Neural crest cell (in vitro differentiated cells): ENCODE measurements at regions not wholly inside any gene's neighbourhood (a gene's known extent, or its start where the extent isn't known, plus 50 kb on each side); places are given as distances from the start of the nearest gene placed in this dataset.

Source experiments
- DNase-seq: peaks from one replicate; pipeline ENCODE4 v3.0.0; 2021; ENCODE audit warnings: low read depth, mixed read lengths, low spot score
- H3K27ac Mint-ChIP-seq: one replicate; pipeline ENCODE4 v1.8.0; 2021; ENCODE audit warnings: mild to moderate bottlenecking, mixed read lengths; ENCODE audit not compliant: unreplicated experiment
- H3K27me3 Mint-ChIP-seq: 2 replicates; pipeline ENCODE4 v1.8.0; 2021; ENCODE audit warnings: low read depth, mild to moderate bottlenecking, mixed read lengths
- H3K36me3 Mint-ChIP-seq: 2 replicates; pipeline ENCODE4 v1.8.0; 2021; ENCODE audit warnings: low read depth, mild to moderate bottlenecking, mixed read lengths
- H3K4me1 Mint-ChIP-seq: 2 replicates; pipeline ENCODE4 v1.8.0; 2021; ENCODE audit warnings: mixed read lengths
- H3K4me3 Mint-ChIP-seq: one replicate; pipeline ENCODE4 v1.8.0; 2021; ENCODE audit warnings: mild to moderate bottlenecking, mixed read lengths
- H3K9me3 Mint-ChIP-seq: 2 replicates; pipeline ENCODE4 v1.8.0; 2021; ENCODE audit warnings: mixed read lengths
- TF ChIP-seq, protein P1 (sequence below): fragments of 200-600 bp; sonication (generic); conservative IDR thresholded peaks from 2 replicates; pipeline ENCODE4 v1.5.0; 2021; ENCODE audit warnings: antibody characterized with exemption, mild to moderate bottlenecking

DNA sequence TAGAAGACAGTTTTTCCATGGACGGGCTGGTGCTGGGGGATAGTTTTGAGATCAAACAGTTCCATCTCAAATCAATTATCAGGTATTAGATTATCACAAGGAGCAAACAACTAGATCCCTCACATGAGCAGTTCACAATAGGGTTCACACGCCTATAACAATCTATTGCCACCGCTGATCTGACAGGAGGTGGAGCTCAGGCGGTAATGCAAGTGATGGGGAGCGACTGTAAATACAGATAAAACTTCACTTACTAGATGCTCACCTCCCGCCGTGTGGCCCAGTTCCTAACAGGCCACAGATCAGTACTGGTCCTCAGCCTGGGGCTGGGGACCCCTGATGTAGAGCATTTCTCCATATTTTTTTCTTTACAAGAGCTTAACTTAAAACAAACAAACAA is 203.6 kb downstream of the CDH7 start:
- Mint-ChIP-seq H3K9me3 (peaks cover 9% of the 10 kb centered on the region), H3K36me3 (no peaks in the 10 kb centered on the region), H3K27ac (no peak overlapping the region), H3K27me3 (no peaks in the 10 kb centered on the region), H3K4me3 (no peak overlapping the region), H3K4me1 (peaks cover 4% of the 10 kb centered on the region)
- TF ChIP-seq, protein P1, sequence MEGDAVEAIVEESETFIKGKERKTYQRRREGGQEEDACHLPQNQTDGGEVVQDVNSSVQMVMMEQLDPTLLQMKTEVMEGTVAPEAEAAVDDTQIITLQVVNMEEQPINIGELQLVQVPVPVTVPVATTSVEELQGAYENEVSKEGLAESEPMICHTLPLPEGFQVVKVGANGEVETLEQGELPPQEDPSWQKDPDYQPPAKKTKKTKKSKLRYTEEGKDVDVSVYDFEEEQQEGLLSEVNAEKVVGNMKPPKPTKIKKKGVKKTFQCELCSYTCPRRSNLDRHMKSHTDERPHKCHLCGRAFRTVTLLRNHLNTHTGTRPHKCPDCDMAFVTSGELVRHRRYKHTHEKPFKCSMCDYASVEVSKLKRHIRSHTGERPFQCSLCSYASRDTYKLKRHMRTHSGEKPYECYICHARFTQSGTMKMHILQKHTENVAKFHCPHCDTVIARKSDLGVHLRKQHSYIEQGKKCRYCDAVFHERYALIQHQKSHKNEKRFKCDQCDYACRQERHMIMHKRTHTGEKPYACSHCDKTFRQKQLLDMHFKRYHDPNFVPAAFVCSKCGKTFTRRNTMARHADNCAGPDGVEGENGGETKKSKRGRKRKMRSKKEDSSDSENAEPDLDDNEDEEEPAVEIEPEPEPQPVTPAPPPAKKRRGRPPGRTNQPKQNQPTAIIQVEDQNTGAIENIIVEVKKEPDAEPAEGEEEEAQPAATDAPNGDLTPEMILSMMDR: no peak
- DNase-seq: no peak

DNA sequence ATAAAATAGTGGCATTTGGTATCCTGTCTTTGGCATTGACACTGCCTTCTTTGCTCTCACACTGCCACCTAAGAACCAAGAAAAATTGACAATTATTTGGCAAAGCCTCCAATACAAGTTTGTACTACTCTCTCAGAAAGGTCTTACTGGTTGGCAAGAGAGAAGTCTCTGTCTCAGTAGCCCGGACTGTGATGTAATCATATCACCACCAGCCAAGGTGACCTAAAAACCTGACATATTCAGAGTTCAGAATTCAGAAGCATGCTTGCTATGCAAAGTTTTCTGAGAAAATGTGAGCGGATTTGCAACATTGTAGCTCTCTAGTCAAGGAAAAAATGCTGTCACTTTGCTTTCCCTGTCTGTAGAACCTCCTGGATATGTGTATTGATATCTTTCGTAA is 196.0 kb downstream of the CDH7 start:
- peaks cover 2% of the 10 kb centered on the region for H3K9me3 Mint-ChIP-seq
- TF ChIP-seq, protein P1: no peak
- H3K36me3 Mint-ChIP-seq: no peaks in the 10 kb centered on the region
- H3K27ac Mint-ChIP-seq: no peak overlapping the region
- no peaks in the 10 kb centered on the region for H3K27me3 Mint-ChIP-seq
- no peak overlapping the region for H3K4me3 Mint-ChIP-seq
- peaks cover 13% of the 10 kb centered on the region for H3K4me1 Mint-ChIP-seq
- no peak for DNase-seq

DNA sequence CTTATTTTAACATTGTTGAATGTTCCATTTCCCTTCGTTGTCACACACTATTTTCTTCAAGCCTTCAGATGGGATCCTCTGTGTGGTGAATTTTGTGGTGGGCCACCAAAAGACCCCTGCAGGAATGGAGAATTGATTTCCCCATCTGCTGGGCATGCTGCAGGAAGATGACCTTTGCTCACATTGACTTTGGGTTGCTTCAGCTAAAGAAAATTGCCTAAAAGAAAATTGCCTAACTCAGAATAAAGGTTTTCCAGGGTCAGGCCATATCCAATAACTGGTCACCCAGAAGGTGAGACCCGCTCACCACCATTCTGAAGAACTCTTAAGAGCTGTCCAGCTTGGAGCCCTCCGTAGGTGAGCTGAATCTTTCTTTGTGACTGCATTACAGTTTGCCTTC is 192.5 kb downstream of the CDH7 start:
- H3K27me3 Mint-ChIP-seq: no peaks in the 10 kb centered on the region
- H3K27ac Mint-ChIP-seq: peak overlapping the region; percentile 73
- TF ChIP-seq, protein P1: no peak
- peaks cover 5% of the 10 kb centered on the region for H3K9me3 Mint-ChIP-seq
- no peaks in the 10 kb centered on the region for H3K36me3 Mint-ChIP-seq
- H3K4me1 Mint-ChIP-seq: peaks cover 13% of the 10 kb centered on the region
- no peak overlapping the region for H3K4me3 Mint-ChIP-seq
- no peak for DNase-seq

DNA sequence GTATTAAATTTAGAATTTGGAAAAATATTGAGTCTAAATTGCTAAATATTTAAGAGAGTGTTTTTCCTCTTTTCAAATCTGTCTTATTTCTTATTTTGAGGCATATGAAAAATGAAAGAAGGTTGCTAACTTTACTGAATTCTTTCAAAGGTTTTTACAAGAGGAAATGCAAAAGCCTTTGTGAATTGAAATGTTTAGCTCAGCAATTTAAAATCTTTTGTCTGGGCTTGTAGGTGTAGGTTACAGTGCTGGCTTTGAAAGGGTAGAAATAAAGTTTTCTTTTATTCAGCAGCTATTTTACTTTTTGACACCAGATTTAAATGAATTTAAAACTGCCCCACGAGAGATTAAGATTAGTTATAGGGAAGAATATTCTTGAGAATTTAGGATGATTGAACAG is 192.0 kb downstream of the CDH7 start:
- H3K27me3 Mint-ChIP-seq: no peaks in the 10 kb centered on the region
- H3K4me1 Mint-ChIP-seq: peaks cover 13% of the 10 kb centered on the region
- no peak for DNase-seq
- TF ChIP-seq, protein P1: no peak
- H3K27ac Mint-ChIP-seq: no peak overlapping the region
- no peak overlapping the region for H3K4me3 Mint-ChIP-seq
- H3K9me3 Mint-ChIP-seq: peaks cover 5% of the 10 kb centered on the region
- H3K36me3 Mint-ChIP-seq: no peaks in the 10 kb centered on the region

DNA sequence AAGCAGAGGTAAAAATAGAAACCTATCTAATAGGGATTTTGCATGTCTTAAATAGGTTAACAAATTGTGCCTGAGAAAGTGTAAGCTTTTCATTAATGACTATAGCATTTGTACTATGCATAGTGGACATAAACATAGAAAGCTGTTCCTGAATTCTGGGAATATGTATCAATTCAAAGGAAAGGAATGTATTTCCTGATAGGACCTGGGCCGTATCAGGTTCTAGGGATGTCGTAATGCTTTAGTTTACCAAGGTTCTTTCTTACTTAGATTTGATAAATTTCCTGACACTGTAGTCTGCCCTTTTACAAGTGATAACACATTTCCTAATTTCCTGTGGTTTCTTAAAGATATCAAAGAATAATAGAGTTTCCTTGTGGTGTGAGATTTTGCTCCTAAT is 191.3 kb downstream of the CDH7 start:
- no peaks in the 10 kb centered on the region for H3K36me3 Mint-ChIP-seq
- H3K9me3 Mint-ChIP-seq: peaks cover 5% of the 10 kb centered on the region
- TF ChIP-seq, protein P1: no peak
- H3K4me1 Mint-ChIP-seq: peaks cover 13% of the 10 kb centered on the region
- H3K27me3 Mint-ChIP-seq: no peaks in the 10 kb centered on the region
- DNase-seq: no peak
- H3K27ac Mint-ChIP-seq: no peak overlapping the region
- no peak overlapping the region for H3K4me3 Mint-ChIP-seq

DNA sequence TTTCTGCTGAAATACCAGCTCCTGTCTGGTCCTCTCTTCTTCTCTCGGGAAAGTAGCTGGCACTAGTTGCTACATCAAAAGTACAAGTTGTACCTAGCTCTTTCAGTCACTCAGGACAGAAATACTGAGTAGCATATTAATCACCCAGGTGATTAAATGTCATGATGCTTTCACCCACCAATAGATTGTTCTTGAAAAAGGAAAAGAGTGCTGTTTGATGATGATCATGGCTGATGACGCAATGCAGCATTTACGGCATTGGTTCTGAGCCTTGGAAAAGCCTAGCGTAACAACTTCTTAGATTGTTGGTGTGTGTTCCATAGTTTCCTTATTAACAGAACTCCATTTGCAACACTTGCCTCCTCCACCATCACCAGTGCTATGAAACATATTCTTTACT is 190.7 kb downstream of the CDH7 start:
- no peaks in the 10 kb centered on the region for H3K36me3 Mint-ChIP-seq
- TF ChIP-seq, protein P1: no peak
- peaks cover 5% of the 10 kb centered on the region for H3K9me3 Mint-ChIP-seq
- peaks cover 13% of the 10 kb centered on the region for H3K4me1 Mint-ChIP-seq
- no peak overlapping the region for H3K27ac Mint-ChIP-seq
- H3K27me3 Mint-ChIP-seq: no peaks in the 10 kb centered on the region
- H3K4me3 Mint-ChIP-seq: no peak overlapping the region
- no peak for DNase-seq
